Neural progenitor cell (in vitro differentiated cells): ENCODE measurements at regions not wholly inside any gene's neighbourhood (a gene's known extent, or its start where the extent isn't known, plus 50 kb on each side); places are given as distances from the start of the nearest gene placed in this dataset.
"Not testable (repeated sequence)": the region's sequence is repeated elsewhere in the genome, so short reads cannot be mapped to it uniquely, and the experiment has no call there.

Experiments
- DNase-seq: peaks from one replicate; pipeline ENCODE4 v3.0.0-alpha.2; 2016; ENCODE audit warnings: low spot score
- H2AFZ ChIP-seq: fragments of 200-600 bp; sonication (generic); replicated peaks from 2 replicates; pipeline ENCODE4 v1.6.1; 2016; ENCODE audit warnings: antibody characterized with exemption
- H3F3A ChIP-seq: fragments of 200-600 bp; sonication (generic); 2 replicates; pipeline ENCODE4 v1.6.1; 2016; ENCODE audit warnings: antibody characterized with exemption, low read depth
- H3K27ac ChIP-seq: fragments of 200-600 bp; sonication (generic); 2 replicates; pipeline ENCODE4 v1.5.1; 2016; ENCODE audit warnings: mild to moderate bottlenecking
- H3K27me3 ChIP-seq: fragments of 200-600 bp; sonication (generic); 2 replicates; pipeline ENCODE4 v1.6.1; 2016; ENCODE audit warnings: mild to moderate bottlenecking, moderate library complexity
- H3K36me3 ChIP-seq: fragments of 200-600 bp; sonication (generic); 2 replicates; pipeline ENCODE4 v1.5.1; 2016
- H3K4me1 ChIP-seq: fragments of 200-600 bp; sonication (generic); 2 replicates; pipeline ENCODE4 v1.6.1; 2016; ENCODE audit warnings: mixed run types
- H3K4me2 ChIP-seq: fragments of 200-600 bp; sonication (generic); 2 replicates; pipeline ENCODE4 v1.6.1; 2016
- H3K4me3 ChIP-seq: fragments of 200-600 bp; sonication (generic); 2 replicates; pipeline ENCODE4 v1.5.1; 2016
- H3K79me2 ChIP-seq: fragments of 200-600 bp; sonication (generic); 2 replicates; pipeline ENCODE4 v1.6.1; 2016; ENCODE audit warnings: low read depth
- H3K9ac ChIP-seq: fragments of 200-600 bp; sonication (generic); 2 replicates; pipeline ENCODE4 v1.6.1; 2016
- H3K9me3 ChIP-seq: fragments of 200-600 bp; sonication (generic); 2 replicates; pipeline ENCODE4 v1.5.1; 2016; ENCODE audit warnings: low read depth
- H4K20me1 ChIP-seq: fragments of 200-600 bp; sonication (generic); 2 replicates; pipeline ENCODE4 v1.6.1; 2016; ENCODE audit warnings: low read depth
- H3K27ac Mint-ChIP-seq: 3 replicates; pipeline ENCODE4 v1.8.0; 2021; ENCODE audit warnings: mixed read lengths
- H3K27me3 Mint-ChIP-seq: 2 replicates; pipeline ENCODE4 v1.8.0; 2022; ENCODE audit warnings: low read depth, mild to moderate bottlenecking, inconsistent platforms, moderate library complexity, mixed read lengths; ENCODE audit not compliant: insufficient read depth
- H3K36me3 Mint-ChIP-seq: 3 replicates; pipeline ENCODE4 v1.8.0; 2021; ENCODE audit warnings: mixed read lengths
- H3K4me1 Mint-ChIP-seq: 3 replicates; pipeline ENCODE4 v1.8.0; 2021; ENCODE audit warnings: mixed read lengths
- H3K4me3 Mint-ChIP-seq: 3 replicates; pipeline ENCODE4 v1.8.0; 2021; ENCODE audit warnings: mild to moderate bottlenecking, moderate library complexity, mixed read lengths
- H3K9me3 Mint-ChIP-seq: 3 replicates; pipeline ENCODE4 v1.8.0; 2020; ENCODE audit warnings: mixed read lengths
- EZH2 ChIP-seq: fragments of 200-600 bp; sonication (generic); IDR thresholded peaks from 2 replicates; pipeline ENCODE4 v1.6.1; 2017; ENCODE audit warnings: antibody characterized with exemption, mild to moderate bottlenecking, moderate library complexity
- EZH2phosphoT487 ChIP-seq: fragments of 200-600 bp; sonication (generic); IDR thresholded peaks from 2 replicates; pipeline ENCODE4 v1.6.1; 2017; ENCODE audit warnings: antibody characterized with exemption
- TF ChIP-seq, protein P1 (sequence below): fragments of 200-600 bp; sonication (generic); IDR thresholded peaks from 2 replicates; pipeline ENCODE4 v1.5.1; 2017; ENCODE audit warnings: antibody characterized with exemption, mild to moderate bottlenecking

DNA sequence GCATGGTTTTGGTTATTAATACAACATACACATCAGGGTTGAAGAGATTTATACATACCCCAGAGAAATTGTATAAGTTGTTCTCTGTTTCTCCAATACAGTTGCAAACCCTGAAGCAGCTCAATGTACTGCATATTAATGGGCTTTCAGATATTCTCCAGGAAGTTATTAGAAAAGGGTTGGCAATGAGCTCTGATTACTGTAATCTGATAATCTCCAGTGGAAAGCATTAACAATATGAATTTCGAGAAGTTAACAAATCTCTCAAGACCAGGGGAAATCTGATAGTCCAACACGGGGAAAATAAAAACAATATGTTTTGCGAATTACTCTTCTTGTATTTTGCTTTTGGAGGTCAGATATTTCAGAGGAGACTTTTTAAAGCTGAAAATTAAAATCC is 950.1 kb downstream of the TBL1XR1 start:
- Mint-ChIP-seq H3K9me3 (no peaks in the 10 kb centered on the region), H3K27me3 (no peaks in the 10 kb centered on the region), H3K36me3 (no peaks in the 10 kb centered on the region)

DNA sequence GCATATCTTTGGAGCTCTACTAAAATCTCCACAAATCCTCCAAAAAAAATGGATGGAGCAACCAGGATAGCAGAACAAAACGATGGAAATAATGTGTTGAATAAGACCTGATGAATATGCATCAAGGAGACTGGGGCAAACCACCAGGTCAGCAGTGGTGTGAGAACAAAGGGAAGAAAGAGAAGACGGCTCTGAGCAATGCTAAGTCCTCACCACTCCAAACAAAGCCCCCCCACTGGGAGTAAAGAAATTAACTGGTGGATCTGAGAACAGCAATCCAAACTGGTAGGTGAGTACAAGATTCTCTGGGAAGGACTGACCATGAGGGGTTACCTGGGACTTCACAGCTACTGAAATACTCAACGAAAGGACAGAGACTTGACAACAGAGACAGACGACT is 977.3 kb downstream of the TBL1XR1 start:
- Mint-ChIP-seq H3K9me3 (peaks cover 12% of the 10 kb centered on the region), H3K4me1 (peaks cover 10% of the 10 kb centered on the region), H3K4me3 (no peak overlapping the region), H3K27ac (peak overlapping the region; percentile 14), H3K36me3 (peaks cover 2% of the 10 kb centered on the region), H3K27me3 (no peaks in the 10 kb centered on the region)
- Histone ChIP-seq H2AFZ (peak overlapping the region; percentile 37), H3K79me2 (no peaks in the 10 kb centered on the region), H3K27ac (no peak overlapping the region), H3K4me1 (peaks cover 10% of the 10 kb centered on the region), H3K4me2 (no peak overlapping the region), H3F3A (peaks cover 14% of the 10 kb centered on the region), H3K27me3 (no peaks in the 10 kb centered on the region), H3K9ac (no peak overlapping the region), H3K4me3 (no peak overlapping the region), H4K20me1 (no peaks in the 10 kb centered on the region), H3K9me3 (no peaks in the 10 kb centered on the region), H3K36me3 (no peaks in the 10 kb centered on the region)
- TF ChIP-seq EZH2: no peak
- TF ChIP-seq, protein P1, sequence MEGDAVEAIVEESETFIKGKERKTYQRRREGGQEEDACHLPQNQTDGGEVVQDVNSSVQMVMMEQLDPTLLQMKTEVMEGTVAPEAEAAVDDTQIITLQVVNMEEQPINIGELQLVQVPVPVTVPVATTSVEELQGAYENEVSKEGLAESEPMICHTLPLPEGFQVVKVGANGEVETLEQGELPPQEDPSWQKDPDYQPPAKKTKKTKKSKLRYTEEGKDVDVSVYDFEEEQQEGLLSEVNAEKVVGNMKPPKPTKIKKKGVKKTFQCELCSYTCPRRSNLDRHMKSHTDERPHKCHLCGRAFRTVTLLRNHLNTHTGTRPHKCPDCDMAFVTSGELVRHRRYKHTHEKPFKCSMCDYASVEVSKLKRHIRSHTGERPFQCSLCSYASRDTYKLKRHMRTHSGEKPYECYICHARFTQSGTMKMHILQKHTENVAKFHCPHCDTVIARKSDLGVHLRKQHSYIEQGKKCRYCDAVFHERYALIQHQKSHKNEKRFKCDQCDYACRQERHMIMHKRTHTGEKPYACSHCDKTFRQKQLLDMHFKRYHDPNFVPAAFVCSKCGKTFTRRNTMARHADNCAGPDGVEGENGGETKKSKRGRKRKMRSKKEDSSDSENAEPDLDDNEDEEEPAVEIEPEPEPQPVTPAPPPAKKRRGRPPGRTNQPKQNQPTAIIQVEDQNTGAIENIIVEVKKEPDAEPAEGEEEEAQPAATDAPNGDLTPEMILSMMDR: no peak
- TF ChIP-seq EZH2phosphoT487: no peak
- DNase-seq: peak; percentile 69

More for the DNA sequence above, 950.1 kb downstream of the TBL1XR1 start:
- H3K36me3 ChIP-seq: no peaks in the 10 kb centered on the region
- H3F3A ChIP-seq: no peaks in the 10 kb centered on the region
- no peaks in the 10 kb centered on the region for H4K20me1 ChIP-seq
- DNase-seq: no peak
- Mint-ChIP-seq H3K4me1 (no peaks in the 10 kb centered on the region), H3K4me3 (no peak overlapping the region), H3K27ac (no peak overlapping the region)
- H3K4me3 ChIP-seq: no peak overlapping the region
- H3K79me2 ChIP-seq: no peaks in the 10 kb centered on the region
- H3K4me2 ChIP-seq: no peak overlapping the region
- TF ChIP-seq, protein P1: no peak
- no peak for TF ChIP-seq EZH2phosphoT487
- TF ChIP-seq EZH2: no peak
- no peak overlapping the region for H3K27ac ChIP-seq
- no peaks in the 10 kb centered on the region for H3K27me3 ChIP-seq
- H3K9ac ChIP-seq: no peak overlapping the region
- no peak overlapping the region for H2AFZ ChIP-seq
- no peaks in the 10 kb centered on the region for H3K4me1 ChIP-seq
- no peaks in the 10 kb centered on the region for H3K9me3 ChIP-seq

DNA sequence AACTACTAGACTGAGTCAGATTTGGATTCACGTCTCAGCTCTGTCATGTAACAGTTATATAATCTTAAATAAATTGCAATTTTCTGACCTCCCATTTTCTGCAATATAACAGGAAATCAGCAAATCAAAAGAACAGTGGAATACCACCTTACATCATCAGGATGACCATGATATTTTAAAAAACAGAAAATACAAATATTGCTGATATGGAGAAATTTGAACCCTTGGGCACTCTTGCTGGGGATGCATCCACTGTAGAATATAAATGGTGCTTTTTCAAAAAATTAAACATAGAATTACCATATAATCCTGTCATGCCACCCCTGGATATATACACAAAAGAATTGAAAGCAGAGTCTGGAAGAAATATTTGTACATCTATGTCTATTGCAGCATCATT is 982.5 kb downstream of the TBL1XR1 start:
- Mint-ChIP-seq H3K9me3 (peaks cover 11% of the 10 kb centered on the region), H3K27me3 (no peaks in the 10 kb centered on the region), H3K36me3 (peaks cover 2% of the 10 kb centered on the region), H3K27ac (no peak overlapping the region), H3K4me1 (peaks cover 4% of the 10 kb centered on the region), H3K4me3 (no peak overlapping the region)
- TF ChIP-seq EZH2 (no peak), EZH2phosphoT487 (no peak)
- TF ChIP-seq, protein P1: no peak
- H3K9ac ChIP-seq: no peak overlapping the region
- H2AFZ ChIP-seq: no peak overlapping the region
- H3K9me3 ChIP-seq: no peaks in the 10 kb centered on the region
- no peak overlapping the region for H3K4me2 ChIP-seq
- peaks cover 5% of the 10 kb centered on the region for H3K4me1 ChIP-seq
- no peaks in the 10 kb centered on the region for H3K27me3 ChIP-seq
- no peak overlapping the region for H3K4me3 ChIP-seq
- no peaks in the 10 kb centered on the region for H4K20me1 ChIP-seq
- DNase-seq: no peak
- no peaks in the 10 kb centered on the region for H3K36me3 ChIP-seq
- H3K79me2 ChIP-seq: no peaks in the 10 kb centered on the region
- no peak overlapping the region for H3K27ac ChIP-seq
- peaks cover 2% of the 10 kb centered on the region for H3F3A ChIP-seq

DNA sequence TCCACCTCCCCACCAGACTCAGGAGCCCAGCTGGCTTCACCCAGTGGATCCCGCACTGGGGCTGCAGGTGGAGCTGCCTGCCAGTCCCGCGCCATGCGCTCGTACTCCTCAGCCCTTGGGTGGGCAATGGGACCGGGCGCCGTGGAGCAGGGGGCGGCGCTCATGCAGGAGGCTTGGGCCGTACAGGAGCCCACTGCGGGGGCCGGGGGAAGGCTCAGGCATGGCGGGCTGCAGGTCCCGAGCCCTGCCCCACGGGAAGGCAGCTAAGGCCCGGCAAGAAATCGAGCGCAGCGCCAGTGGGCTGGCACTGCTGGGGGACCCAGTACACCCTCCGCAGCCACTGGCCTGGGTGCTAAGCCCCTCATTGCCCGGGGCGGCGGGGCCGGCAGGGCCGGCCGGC is 984.0 kb downstream of the TBL1XR1 start:
- not testable (repeated sequence) for H3K4me3 Mint-ChIP-seq, H3K27ac ChIP-seq, H3K36me3 Mint-ChIP-seq, H3K36me3 ChIP-seq, H3K79me2 ChIP-seq, H3K4me1 ChIP-seq, H3K4me3 ChIP-seq, H3K9ac ChIP-seq, H3K27ac Mint-ChIP-seq, H3K9me3 Mint-ChIP-seq, DNase-seq, H4K20me1 ChIP-seq, H3K27me3 Mint-ChIP-seq, H3F3A ChIP-seq, H2AFZ ChIP-seq, H3K4me1 Mint-ChIP-seq, H3K4me2 ChIP-seq, H3K27me3 ChIP-seq, H3K9me3 ChIP-seq
